ENCODE measurements at regions not wholly inside any gene's neighbourhood (a gene's known extent, or its start where the extent isn't known, plus 50 kb on each side); places are given as distances from the start of the nearest gene placed in this dataset.

DNA sequence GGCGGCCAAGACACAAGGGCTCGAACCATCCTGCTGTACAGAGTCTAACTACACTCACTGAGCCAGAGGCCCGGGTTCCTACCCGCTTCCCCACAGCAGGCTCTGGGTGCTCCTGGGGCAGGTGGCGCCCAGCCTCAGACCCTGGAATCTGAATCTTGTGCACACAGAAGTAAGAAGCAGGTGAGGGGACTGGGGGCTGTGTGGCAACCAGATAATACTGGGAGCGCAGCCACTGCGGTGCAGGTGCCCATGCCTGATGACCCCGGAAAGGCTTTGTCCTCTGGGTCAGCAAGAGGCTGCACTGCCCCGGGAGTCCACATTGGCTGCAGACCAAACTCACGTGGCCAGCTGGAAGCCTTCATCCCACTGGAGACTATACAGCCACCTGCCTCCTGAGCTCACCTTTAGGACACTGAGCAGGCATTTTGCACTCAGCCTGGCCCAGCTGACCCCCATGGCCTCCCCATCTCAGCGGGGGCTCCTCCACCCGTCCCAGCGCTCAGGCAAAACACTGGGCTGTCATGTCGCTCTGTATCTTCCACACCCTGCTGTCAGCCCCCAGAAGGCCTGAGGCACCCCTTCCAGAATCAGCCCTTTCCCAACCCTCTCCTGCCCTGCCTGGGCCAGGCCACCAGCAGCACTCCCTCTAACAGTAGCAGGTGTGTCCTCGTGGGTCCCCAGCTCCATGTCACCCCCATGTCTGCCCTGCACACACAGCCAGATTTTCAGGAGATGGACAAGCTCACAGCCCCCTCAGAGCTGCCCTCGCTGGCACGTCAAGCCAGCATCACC is 101.0 kb upstream of the IQSEC1 start:
- H3K9me3 ChIP-seq (ENCODE audit: control insufficient read depth in 4 of 4, insufficient read depth in 3 of 4, low read length in 3 of 4): peaks cover 0 to 10% (median 3%) of the 10 kb centered on the region in 4 donors
- ATAC-seq (ENCODE audit: insufficient read depth, low FRiP score) (no peak), DNase-seq (no peak)
- H3K4me3 ChIP-seq: no peak overlapping the region
- H3K27ac ChIP-seq (ENCODE audit: low read depth in 1 of 2, low read length in 1 of 2): no peak overlapping the region
- no peaks in the 10 kb centered on the region for H3K36me3 ChIP-seq (ENCODE audit: control insufficient read depth in 4 of 4, insufficient read depth in 4 of 4, low read length in 4 of 4)
- H3K9ac ChIP-seq (ENCODE audit: insufficient read depth in 1 of 2, low read length in 2 of 2): no peak overlapping the region
- H3K4me1 ChIP-seq (ENCODE audit: control insufficient read depth in 5 of 5, insufficient read depth in 5 of 5, low read length in 5 of 5): no peaks in the 10 kb centered on the region
- TF ChIP-seq, protein P1, sequence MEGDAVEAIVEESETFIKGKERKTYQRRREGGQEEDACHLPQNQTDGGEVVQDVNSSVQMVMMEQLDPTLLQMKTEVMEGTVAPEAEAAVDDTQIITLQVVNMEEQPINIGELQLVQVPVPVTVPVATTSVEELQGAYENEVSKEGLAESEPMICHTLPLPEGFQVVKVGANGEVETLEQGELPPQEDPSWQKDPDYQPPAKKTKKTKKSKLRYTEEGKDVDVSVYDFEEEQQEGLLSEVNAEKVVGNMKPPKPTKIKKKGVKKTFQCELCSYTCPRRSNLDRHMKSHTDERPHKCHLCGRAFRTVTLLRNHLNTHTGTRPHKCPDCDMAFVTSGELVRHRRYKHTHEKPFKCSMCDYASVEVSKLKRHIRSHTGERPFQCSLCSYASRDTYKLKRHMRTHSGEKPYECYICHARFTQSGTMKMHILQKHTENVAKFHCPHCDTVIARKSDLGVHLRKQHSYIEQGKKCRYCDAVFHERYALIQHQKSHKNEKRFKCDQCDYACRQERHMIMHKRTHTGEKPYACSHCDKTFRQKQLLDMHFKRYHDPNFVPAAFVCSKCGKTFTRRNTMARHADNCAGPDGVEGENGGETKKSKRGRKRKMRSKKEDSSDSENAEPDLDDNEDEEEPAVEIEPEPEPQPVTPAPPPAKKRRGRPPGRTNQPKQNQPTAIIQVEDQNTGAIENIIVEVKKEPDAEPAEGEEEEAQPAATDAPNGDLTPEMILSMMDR (IDR thresholded peaks at IDR 0.05; ENCODE audit: control extremely low read depth, extremely low read depth): no peak
- no peaks in the 10 kb centered on the region for H3K27me3 ChIP-seq (ENCODE audit: control insufficient read depth in 3 of 3, insufficient read depth in 3 of 3, low read length in 2 of 3)
- 83 to 86% methylated on average over 17 of the region's 17 CpGs for WGBS, 2 donors

DNA sequence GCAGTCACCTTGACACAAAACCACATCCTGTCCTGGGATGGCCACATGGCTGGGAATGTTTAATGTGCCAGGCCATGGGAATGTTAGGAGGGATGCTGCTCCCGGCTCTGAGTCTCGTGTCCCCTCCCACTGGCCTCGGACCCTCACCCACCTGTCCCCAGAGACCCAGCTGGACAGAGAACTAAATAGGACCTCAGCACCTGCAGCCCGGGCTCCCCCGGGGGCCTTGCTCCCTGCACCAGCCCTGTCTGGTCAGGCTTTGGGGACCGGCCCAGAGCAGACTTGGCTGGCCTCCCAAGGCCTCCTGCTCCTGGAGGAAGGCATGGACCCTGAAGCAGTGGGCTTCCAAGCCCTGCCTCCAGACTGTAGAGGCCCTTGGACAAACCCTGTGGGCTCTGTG is 100.0 kb upstream of the IQSEC1 start:
- WGBS, 2 donors: 76 to 82% methylated on average over 6 of the region's 6 CpGs
- DNase-seq (no peak), ATAC-seq (ENCODE audit: insufficient read depth, low FRiP score) (no peak)
- Histone ChIP-seq H3K36me3 (ENCODE audit: control insufficient read depth in 4 of 4, insufficient read depth in 4 of 4, low read length in 4 of 4) (no peaks in the 10 kb centered on the region), H3K9ac (ENCODE audit: insufficient read depth in 1 of 2, low read length in 2 of 2) (no peak overlapping the region), H3K27me3 (ENCODE audit: control insufficient read depth in 3 of 3, insufficient read depth in 3 of 3, low read length in 2 of 3) (no peaks in the 10 kb centered on the region), H3K4me1 (ENCODE audit: control insufficient read depth in 5 of 5, insufficient read depth in 5 of 5, low read length in 5 of 5) (no peaks in the 10 kb centered on the region), H3K9me3 (ENCODE audit: control insufficient read depth in 4 of 4, insufficient read depth in 3 of 4, low read length in 3 of 4) (peaks cover 0 to 6% (median 1%) of the 10 kb centered on the region in 4 donors), H3K4me3 (no peak overlapping the region), H3K27ac (ENCODE audit: low read depth in 1 of 2, low read length in 1 of 2) (no peak overlapping the region)
- TF ChIP-seq, protein P1 (IDR thresholded peaks at IDR 0.05; ENCODE audit: control extremely low read depth, extremely low read depth): no peak

DNA sequence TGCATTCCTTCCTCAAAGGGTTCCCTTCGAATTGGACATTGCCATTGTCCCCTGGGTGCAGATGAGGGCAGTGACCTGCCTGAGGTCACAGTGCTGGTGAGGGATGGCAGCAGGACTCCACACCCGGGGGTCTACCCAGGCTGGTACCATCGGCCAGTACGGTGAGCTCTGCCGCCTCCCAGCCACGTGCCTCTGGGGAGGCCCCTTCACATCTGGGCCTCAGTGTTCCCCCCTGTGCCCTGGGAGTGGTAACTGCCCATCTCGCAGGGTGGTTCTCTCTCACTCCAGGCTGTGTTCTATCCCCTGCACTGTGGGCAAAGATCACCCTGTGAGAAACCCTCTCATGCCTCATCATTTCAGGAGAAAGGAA is 99.4 kb upstream of the IQSEC1 start:
- Histone ChIP-seq H3K27me3 (ENCODE audit: control insufficient read depth in 3 of 3, insufficient read depth in 3 of 3, low read length in 2 of 3) (no peaks in the 10 kb centered on the region), H3K9me3 (ENCODE audit: control insufficient read depth in 4 of 4, insufficient read depth in 3 of 4, low read length in 3 of 4) (peaks cover 0 to 3% (median 0%) of the 10 kb centered on the region in 4 donors), H3K4me1 (ENCODE audit: control insufficient read depth in 5 of 5, insufficient read depth in 5 of 5, low read length in 5 of 5) (no peaks in the 10 kb centered on the region), H3K36me3 (ENCODE audit: control insufficient read depth in 4 of 4, insufficient read depth in 4 of 4, low read length in 4 of 4) (no peaks in the 10 kb centered on the region), H3K9ac (ENCODE audit: insufficient read depth in 1 of 2, low read length in 2 of 2) (no peak overlapping the region), H3K27ac (ENCODE audit: low read depth in 1 of 2, low read length in 1 of 2) (no peak overlapping the region), H3K4me3 (no peak overlapping the region)
- no peak for DNase-seq
- no peak for ATAC-seq (ENCODE audit: insufficient read depth, low FRiP score)
- TF ChIP-seq, protein P1 (IDR thresholded peaks at IDR 0.05; ENCODE audit: control extremely low read depth, extremely low read depth): no peak
- WGBS, 2 donors: 85 to 89% methylated on average over 7 of the region's 7 CpGs
